ENCODE measurements at regions not wholly inside any gene's neighbourhood (a gene's known extent, or its start where the extent isn't known, plus 50 kb on each side); places are given as distances from the start of the nearest gene placed in this dataset.

DNA sequence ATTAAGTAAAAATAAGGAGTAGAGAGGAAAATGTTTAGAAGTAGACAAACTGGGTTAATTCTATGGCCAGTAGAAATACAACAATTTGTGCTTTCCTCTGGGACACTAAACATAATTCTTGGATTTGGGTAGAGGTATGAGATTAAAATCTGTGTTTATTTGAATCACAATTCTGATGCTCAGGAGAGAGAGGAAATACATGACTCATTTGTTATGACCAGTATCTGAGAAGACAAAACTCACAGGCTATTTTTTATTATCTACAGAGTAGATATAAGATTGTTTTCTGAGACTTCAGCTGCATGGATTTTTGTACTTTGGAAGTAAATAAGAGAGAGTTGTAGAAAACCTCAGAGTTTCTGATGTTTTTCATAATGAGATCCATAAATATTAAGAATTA, 315.7 kb upstream of the CWC22 start:
- H3K4me3 Mint-ChIP-seq, result no peak overlapping the region
- Histone ChIP-seq H3K18ac (ENCODE audit: insufficient read length, low read depth, low read length) (no peak overlapping the region), H3K79me2 (ENCODE audit: insufficient read depth, low read length) (no peaks in the 10 kb centered on the region), H2BK12ac (ENCODE audit: insufficient read length, low read depth, low read length) (no peak overlapping the region), H2BK15ac (ENCODE audit: low read depth, low read length) (no peak overlapping the region), H3K23me2 (ENCODE audit: insufficient read length, low read depth, low read length, poor library complexity, severe bottlenecking) (no peaks in the 10 kb centered on the region), H3K79me1 (ENCODE audit: insufficient read depth, low read depth, low read length, poor library complexity, severe bottlenecking) (no peaks in the 10 kb centered on the region), H3K4ac (ENCODE audit: low read depth, low read length) (no peak overlapping the region), H2AFZ (ENCODE audit: low read length) (no peak overlapping the region), H2BK120ac (ENCODE audit: low read depth, low read length, poor library complexity, severe bottlenecking) (no peak overlapping the region), H3K4me2 (ENCODE audit: insufficient read depth, insufficient read length, low read length) (no peak overlapping the region), H4K20me1 (ENCODE audit: control insufficient read depth, insufficient read depth, insufficient read length) (no peaks in the 10 kb centered on the region), H2BK5ac (ENCODE audit: insufficient read length, low read length) (no peak overlapping the region), H3K9ac (ENCODE audit: extremely low read depth, insufficient read length, low read length) (no peak overlapping the region), H3K56ac (ENCODE audit: insufficient read length, low read depth, low read length) (no peak overlapping the region), H2AK5ac (ENCODE audit: insufficient read length, low read length) (no peak overlapping the region), H4K91ac (ENCODE audit: insufficient read length, low read depth, low read length) (no peak overlapping the region), H3K27me3 (ENCODE audit: insufficient read depth, low read length) (no peaks in the 10 kb centered on the region), H2BK20ac (ENCODE audit: low read depth, low read length, poor library complexity, severe bottlenecking) (no peak overlapping the region), H4K5ac (ENCODE audit: insufficient read length, low read depth, low read length) (no peak overlapping the region), H3K9me3 (ENCODE audit: control insufficient read depth, low read depth, low read length) (no peaks in the 10 kb centered on the region), H3K4me1 (ENCODE audit: insufficient read depth, low read length) (no peaks in the 10 kb centered on the region), H3T11ph (ENCODE audit: low read length) (no peak overlapping the region), H3K27ac (ENCODE audit: insufficient read length, low read depth, low read length) (no peak overlapping the region), H3K23ac (ENCODE audit: insufficient read length, low read depth, low read length) (no peak overlapping the region), H4K8ac (replicated peaks; ENCODE audit: insufficient read length, low read depth, low read length) (no peak overlapping the region), H3K14ac (ENCODE audit: insufficient read depth, low read length) (no peak overlapping the region)
- no peak for TF ChIP-seq CTCF (conservative IDR thresholded peaks at IDR 0.05)
- H3K27me3 Mint-ChIP-seq (ENCODE audit: low read depth), result no peaks in the 10 kb centered on the region; the same call in 1 of the 2 replicates
- H3K36me3 Mint-ChIP-seq (ENCODE audit: insufficient read depth in 1 of 3, low read depth in 3 of 3), result peaks cover 8 to 21% (median 11%) of the 10 kb centered on the region in 3 experiments
- H3K4me1 Mint-ChIP-seq, result peaks cover 5% of the 10 kb centered on the region in 2 experiments
- DNase-seq, result no peak
- H3K27ac Mint-ChIP-seq, result no peak overlapping the region
- peaks cover 12 to 15% of the 10 kb centered on the region in 2 experiments for H3K9me3 Mint-ChIP-seq

All from H9 (cell line).